GM21619 (cell line): ENCODE measurements at regions not wholly inside any gene's neighbourhood (a gene's known extent, or its start where the extent isn't known, plus 50 kb on each side); places are given as distances from the start of the nearest gene placed in this dataset.
"Not testable (repeated sequence)": the region's sequence is repeated elsewhere in the genome, so short reads cannot be mapped to it uniquely, and the experiment has no call there.

Experiments
- ATAC-seq: cut with Tn5 transposase; IDR thresholded peaks from one replicate; pipeline ENCODE4 v1.9.1; 2021; ENCODE audit not compliant: unreplicated experiment

- no peak for ATAC-seq
These were observed 2422.9 kb upstream of the PCDH20 start for GRCh38 chr13:63838366-63839110.

- not testable (repeated sequence) for ATAC-seq
These were observed 2422.1 kb upstream of the PCDH20 start for GRCh38 chr13:63837701-63838100.

- not testable (repeated sequence) for ATAC-seq
These were observed 2414.0 kb upstream of the PCDH20 start for GRCh38 chr13:63829609-63830008.

- not testable (repeated sequence) for ATAC-seq
These were observed 2406.1 kb upstream of the PCDH20 start for GRCh38 chr13:63821785-63822184.

GRCh38 chr13:63811428-63812004 lies 2395.9 kb upstream of the PCDH20 start:
- not testable (repeated sequence) for ATAC-seq

- not testable (repeated sequence) for ATAC-seq
These were observed 2375.5 kb upstream of the PCDH20 start for GRCh38 chr13:63791134-63791533.

- ATAC-seq, result no peak
These were observed 2358.5 kb upstream of the PCDH20 start for GRCh38 chr13:63774133-63774532.

- no peak for ATAC-seq
These were observed 2357.8 kb upstream of the PCDH20 start for GRCh38 chr13:63773476-63773875.

GRCh38 chr13:63757683-63758082 lies 2342.0 kb upstream of the PCDH20 start:
- not testable (repeated sequence) for ATAC-seq

- not testable (repeated sequence) for ATAC-seq
These were observed 2334.2 kb upstream of the PCDH20 start for GRCh38 chr13:63749857-63750256.

- not testable (repeated sequence) for ATAC-seq
These were observed 2326.1 kb upstream of the PCDH20 start for GRCh38 chr13:63741814-63742101.

GRCh38 chr13:63741029-63741813 lies 2325.6 kb upstream of the PCDH20 start:
- ATAC-seq, result no peak

GRCh38 chr13:63739112-63739735 lies 2323.6 kb upstream of the PCDH20 start:
- not testable (repeated sequence) for ATAC-seq

GRCh38 chr13:63737418-63737817 lies 2321.8 kb upstream of the PCDH20 start:
- no peak for ATAC-seq

- no peak for ATAC-seq
These were observed 2316.2 kb upstream of the PCDH20 start for GRCh38 chr13:63731896-63732295.

GRCh38 chr13:63712159-63712558 lies 2296.5 kb upstream of the PCDH20 start:
- not testable (repeated sequence) for ATAC-seq

GRCh38 chr13:63706751-63707150 lies 2291.1 kb upstream of the PCDH20 start:
- no peak for ATAC-seq

GRCh38 chr13:63704521-63704920 lies 2288.9 kb upstream of the PCDH20 start:
- ATAC-seq, result no peak

GRCh38 chr13:63700350-63700749 lies 2284.7 kb upstream of the PCDH20 start:
- no peak for ATAC-seq

- no peak for ATAC-seq
These were observed 2284.3 kb upstream of the PCDH20 start for GRCh38 chr13:63699948-63700347.

GRCh38 chr13:63696055-63696454 lies 2280.4 kb upstream of the PCDH20 start:
- no peak for ATAC-seq

GRCh38 chr13:63693696-63694095 lies 2278.0 kb upstream of the PCDH20 start:
- ATAC-seq, result no peak
